ENCODE measurements at regions not wholly inside any gene's neighbourhood (a gene's known extent, or its start where the extent isn't known, plus 50 kb on each side); places are given as distances from the start of the nearest gene placed in this dataset.

DNA sequence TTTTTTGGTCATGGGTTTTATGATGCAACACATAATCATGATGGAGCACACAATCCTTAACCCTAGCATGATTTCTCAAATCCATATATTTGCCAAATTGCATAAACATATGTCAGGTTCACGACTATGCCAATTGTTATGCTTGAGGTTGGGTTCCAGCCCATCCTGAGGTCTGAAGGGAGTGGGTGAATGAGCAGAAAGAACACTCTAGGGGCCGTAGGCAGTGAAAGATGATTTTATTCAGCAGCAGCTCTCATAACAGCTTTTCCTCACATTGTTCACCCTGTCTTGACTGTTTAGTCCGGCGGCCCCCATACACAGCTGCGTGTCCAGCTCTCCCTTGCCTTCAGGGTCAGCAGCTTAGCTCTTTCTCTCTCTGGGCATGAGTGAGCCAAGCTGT lies 627.7 kb downstream of the PLA2G4A start:
- no peak for DNase-seq

DNA sequence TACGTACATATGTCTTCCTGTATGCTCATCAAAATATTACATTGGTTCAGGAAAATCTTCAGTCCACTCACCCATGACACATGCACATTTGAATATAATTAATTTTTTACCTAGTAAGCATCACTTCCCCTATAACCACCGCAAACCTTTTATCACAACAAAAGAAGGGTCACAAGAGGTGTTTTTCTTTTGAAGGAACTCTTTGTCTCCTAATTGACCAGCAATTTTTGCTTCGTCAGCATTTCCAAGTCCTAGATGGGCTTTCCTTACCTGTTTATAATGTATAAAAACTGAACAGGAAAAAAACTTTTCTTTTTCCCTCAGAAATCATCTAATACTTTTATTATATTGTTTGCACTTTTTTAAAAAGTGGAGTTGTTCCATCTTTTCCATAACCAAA lies 631.3 kb downstream of the PLA2G4A start:
- peak; percentile 40 for DNase-seq

DNA sequence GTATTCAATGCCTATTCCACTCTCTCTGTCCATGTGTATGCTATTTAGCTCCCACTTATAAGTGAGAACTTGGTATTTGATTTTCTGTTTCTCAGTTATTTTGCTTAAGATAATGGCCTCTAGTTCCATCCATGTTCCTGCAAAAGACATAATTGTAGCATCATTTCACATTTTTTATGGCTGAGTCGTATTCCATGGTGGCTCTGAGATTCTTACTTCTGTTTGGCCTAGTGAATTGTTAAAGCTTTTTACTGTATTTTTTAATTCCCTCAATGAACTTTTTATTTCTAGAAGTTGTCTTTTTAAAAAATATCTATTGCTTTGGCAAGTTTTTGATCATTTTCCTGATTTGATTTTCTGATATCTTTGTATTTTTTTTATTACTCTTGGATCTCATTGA lies 635.6 kb downstream of the PLA2G4A start:
- no peak for DNase-seq

DNA sequence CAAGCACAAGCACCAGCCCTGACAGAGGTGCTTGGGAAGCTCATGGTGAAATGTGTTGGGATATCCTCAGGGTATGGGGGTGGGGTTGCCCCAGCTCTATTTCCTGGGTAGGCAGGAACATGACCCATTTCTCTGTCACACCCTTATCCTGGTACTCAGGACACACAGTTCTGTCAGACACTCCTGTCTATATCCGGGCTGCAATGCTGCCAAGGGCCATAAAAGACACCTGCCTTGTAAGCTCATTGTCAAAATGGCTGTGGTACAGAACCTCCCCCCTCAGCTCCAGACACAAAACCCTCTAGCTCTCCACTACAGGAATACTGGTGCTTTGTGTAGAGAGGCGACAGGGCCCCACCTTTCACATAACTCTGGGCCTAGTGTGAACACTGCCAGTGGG lies 636.7 kb downstream of the PLA2G4A start:
- no peak for DNase-seq

DNA sequence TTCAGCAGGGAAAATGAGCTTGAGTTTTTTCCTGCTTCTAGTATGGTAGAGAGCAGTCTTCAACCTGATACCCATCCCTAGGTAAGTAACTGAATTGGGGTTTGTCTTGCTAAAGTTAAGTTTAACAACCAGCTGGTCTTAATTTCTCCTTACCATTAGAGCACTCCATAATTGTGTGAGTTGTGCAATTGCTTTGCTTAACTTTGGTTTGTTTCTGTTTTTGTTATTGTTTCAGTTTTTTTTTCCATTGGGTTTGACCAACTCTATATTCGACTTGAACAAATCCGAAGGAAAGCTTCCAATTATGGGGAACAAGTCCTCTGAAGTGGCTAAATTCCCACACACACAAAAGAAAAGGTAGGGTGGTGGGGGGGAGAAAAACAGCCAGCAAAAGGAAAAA lies 641.1 kb downstream of the PLA2G4A start:
- no peak for DNase-seq

DNA sequence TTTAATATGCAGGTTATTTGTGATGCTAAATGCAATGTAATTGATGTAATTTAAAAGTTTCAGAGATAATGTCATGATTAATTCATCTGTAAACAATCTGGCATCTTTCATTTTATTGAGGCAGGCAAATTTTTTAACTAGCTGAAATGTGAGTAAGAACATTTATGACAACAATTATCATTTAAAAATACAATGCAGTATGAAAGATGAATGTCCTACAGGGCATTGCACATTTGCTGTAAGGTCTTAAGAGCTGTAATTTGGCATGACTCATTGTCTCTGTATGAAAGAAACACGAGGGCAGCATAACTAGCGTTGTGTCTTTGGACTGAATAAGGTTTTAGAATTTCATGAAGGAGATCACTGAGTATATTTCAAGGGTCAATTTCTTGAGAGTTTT lies 642.8 kb downstream of the PLA2G4A start:
- peak; percentile 59 for DNase-seq

DNA sequence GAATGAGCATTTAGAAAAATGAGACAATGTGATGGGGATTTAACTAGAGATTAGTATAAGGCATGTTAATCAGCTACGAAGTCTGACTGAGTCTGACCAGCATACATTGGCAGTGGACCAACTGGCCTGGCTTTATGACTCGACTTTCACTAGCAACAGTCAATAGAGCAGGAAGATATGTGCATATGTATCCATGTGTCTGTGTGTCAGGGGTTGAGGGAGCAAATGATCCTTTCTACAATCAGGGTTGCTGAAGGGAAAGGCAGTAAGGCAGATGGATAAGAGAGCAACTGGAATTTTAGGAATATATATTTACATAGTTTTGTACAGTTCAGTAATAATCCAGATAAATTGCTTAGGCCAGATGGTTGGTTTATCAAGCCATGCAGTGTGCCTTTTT lies 645.6 kb downstream of the PLA2G4A start:
- DNase-seq = no peak

DNA sequence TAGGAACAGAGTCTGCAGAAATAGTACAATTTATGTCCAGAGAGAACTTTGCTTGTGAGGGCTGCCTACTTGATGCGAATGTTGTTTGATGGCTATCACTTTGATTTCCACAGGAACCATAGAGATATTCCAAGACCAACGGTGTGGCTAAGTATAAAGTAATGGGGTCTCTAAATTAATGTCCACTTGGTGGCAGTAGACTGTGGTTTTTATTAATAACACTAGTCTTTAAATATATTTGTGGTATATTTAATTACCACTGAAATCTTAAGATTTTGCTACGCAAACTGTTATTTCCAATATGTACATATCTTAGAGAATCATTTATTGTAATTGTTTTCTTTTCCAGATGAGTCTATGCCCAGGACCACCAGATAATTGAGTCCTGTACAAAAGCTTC lies 647.9 kb downstream of the PLA2G4A start:
- no peak for DNase-seq

DNA sequence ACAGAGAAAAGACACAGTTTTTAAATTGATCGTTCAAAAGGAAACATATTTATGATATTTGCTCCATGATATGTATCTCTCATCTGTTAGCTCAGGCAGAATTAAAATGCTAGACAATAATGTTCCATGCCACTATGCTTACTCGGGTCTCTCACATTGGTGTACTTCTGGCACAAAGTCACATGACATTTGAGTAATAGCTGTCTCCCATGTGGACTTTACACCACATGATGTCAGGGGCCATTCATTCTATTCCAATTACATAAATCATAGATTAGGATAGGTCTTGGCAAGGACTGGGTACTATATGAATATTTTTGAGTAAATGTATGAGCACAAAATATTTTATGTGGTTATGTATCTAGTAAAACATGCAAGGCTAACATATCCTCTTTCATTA lies 648.4 kb downstream of the PLA2G4A start:
- no peak for DNase-seq

DNA sequence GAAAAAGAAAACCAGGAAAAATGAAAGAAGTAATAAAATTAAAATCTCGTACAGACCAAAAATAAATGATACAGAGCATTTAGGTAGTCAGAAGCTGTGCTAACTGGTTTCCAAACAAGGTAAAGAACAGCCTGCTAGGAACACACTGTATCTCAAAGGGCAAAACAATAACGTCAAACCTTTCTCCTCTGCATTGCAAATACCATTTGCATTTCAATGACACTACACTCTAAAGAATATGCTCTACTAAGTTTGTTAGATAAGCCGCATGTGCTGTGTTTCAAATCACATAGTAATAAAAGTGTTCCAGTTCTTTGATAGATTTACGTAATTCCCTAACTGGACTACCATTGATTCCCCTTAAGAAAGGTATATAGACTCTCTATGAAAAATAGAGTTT lies 648.8 kb downstream of the PLA2G4A start:
- no peak for DNase-seq

DNA sequence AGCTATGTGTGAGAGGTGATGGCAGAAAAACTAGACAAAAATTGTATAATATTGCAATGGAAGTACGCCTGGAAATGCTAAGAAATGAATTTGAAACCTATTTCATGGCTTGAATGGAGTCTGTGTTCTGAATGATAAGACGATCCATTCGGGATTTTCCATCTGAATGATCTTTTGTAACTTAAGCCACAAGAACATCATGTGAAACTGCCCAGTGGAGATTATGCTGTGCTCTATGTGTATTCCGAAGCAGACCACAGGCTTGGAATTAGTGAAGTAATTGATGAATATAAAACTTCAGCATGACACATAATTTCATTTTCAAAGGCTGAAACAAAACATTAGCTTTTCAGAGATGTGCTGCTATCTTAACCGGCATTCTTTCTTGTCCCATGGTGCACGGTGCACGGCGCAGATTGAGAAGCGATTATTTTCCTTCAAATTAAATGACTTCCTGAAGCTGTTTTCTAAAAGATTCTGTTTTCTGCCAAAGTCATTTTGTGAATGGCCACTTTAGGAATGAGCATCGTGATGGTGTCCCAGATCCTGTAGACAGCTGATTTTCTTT lies 652.9 kb downstream of the PLA2G4A start:
- DNase-seq = no peak

DNA sequence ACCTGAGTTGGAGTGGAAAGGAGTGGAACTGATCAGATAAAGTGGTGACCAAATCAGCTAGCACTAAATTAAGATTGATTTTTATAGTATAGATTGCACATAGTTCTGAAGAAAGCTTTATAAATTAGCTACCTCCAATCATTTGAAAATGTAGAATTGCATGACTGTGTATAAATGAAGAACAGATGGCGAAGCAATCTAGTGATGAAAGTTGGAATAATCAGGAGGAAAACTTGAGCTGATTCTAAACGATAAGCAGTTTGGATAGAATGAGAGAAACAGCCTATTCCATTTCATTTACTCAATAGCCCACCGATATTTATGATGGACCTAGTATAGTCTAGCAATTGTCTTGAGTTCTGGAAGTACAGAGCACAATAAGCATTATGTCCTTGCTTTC lies 661.5 kb downstream of the PLA2G4A start:
- DNase-seq = no peak

DNA sequence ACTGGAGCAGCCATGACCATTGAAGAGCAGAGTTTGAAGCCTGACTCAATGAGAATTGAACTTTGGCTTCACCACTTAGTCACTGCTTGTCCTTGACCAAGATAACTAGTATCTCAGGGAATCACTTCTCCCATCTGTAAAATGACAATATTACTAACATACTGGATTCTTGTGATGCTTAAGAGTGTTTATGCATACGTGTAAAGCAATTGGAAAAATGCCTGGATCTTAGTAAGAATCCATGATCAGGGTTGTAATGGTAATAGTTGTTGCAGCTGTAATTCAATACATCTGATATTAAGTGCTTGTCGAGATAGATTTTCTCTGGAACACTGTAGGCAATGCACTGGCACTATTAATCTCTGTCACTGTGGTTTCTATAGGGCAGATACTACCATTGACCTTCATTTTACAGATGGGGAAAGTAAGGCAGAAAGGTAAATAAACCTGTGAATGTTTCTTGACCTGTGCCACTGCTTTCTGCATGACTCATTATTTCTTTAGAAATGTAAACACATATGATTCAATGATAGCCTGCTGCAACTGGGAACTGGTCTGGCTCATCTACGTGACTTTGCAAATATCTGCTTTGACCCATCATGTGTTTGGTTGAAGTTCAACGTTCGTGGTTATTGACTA lies 662.5 kb downstream of the PLA2G4A start:
- DNase-seq = no peak

DNA sequence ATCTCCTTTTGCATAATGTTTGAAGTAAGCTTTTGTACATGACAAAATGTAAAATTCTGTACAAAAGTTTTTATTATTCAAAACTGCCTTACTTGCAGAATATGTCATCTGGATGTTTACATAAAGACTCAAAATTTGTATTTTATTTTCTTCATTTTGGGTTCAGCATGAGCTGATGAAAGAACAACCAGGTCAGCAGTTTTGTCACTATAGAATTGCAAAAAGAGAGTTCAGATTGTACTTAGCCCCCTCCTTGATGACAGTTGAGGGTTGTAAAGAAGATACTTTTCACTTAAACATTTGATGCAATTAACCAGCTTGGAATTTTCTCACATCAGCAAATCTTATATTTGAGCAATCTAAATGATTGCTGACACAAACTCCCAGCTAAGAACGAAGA lies 669.3 kb downstream of the PLA2G4A start:
- DNase-seq = no peak

DNA sequence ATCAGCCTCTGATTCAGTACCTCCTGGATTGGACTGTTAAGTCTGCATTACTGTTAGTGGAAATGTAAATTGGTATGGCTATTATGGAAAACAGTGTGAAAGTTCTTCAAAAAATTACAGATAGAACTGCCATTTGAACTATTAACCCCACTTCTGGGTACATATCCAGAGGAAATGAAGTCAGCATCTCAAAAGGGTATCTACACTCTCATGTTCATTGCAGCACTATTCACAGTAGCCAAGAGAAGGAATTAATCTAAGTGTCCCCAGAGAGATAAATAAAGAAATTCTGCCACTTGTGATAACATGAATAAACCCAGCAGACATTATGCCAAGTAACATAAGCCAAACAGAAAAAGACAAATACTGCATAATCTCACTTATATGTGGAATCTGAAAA lies 676.0 kb downstream of the PLA2G4A start:
- DNase-seq = no peak

DNA sequence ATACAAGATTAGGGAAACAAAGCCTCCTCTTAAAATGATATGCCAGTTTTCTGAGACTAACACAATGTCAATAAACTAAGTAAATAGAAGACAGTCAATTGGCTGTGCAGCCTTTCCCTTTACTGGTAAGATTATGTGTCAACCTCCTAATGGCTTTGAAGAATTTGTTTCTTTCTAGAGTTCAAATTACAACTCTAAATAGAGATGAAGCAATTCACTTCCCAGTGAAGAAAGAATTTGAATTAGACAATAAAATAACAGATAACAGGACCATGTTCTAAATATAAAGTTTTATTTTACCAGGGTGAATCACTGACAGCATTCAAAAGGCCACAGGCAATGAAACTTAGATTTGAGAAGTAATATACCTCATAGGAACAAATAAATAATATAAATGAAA lies 680.3 kb downstream of the PLA2G4A start:
- DNase-seq = no peak

DNA sequence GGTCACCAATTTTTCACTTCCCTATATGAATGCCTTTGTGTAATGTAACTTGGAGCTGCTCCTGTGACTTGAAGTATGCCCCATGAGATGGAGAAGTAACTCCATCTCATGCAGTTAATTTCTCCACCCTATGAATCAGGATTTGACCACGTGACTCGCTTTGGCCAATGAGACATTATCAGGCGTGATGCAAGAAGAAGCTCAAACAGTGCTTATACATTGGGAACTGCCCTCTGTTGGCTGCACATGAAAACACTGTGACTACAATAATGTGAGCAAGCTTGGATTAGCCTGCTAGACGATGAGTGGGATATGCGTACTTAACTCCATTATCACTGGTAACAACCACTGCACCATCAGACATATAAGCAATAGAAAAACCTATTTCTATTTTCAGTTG lies 684.4 kb downstream of the PLA2G4A start:
- DNase-seq = no peak

DNA sequence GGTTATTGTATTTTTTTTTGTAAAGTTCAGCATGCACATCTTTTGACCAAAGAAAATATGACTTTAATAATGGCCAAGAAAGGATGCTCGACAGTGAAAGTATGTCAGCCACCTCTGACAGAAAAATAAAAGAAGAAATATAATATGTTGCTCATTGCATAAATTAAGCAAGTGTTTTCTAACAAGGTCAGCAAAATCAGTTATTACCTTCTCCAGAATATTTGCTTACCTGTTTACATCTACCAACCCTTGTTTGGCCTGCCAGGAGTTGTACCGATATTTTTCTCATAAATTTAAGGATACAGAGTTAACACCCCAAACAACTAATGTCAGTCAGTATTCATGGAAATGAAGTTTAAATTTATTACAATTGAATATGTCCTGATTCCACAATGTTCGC lies 685.4 kb downstream of the PLA2G4A start:
- DNase-seq = no peak

DNA sequence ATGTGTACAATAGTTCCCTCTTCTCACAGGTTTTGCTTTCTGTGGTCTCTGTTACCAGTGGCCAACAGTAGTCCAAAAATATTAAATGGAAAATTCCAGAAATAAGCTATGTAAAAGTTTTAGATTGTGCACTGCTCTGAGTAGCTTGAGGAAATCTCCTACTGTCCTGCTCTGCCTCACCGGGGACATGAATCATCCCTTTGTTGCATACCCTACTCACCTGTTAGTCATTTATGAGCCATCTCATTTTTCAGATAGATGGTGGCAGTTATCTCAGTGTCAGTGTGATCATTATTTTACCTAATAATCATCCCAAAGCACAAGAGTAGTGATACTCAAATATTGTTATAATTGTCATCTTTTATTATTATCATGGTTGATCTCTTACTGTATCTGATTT lies 688.1 kb downstream of the PLA2G4A start:
- no peak for DNase-seq

DNA sequence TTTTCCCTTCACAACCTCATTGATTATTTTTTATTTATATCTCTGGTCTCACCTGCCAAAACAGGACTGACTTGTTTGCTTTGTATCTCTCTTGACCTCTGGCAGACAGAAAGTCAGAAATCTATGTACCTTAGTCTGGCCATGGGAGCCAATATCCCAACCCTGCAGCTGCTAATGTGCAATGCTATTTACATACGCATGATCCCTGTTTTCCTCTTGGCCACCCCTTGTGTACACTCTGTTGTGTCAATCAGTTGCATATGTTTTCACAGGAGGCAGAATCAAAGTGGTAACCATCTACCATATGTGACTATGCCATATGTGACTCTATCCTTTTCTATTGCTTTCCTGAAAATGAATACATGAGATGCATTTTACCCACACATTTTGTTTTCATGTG lies 688.8 kb downstream of the PLA2G4A start:
- no peak for DNase-seq

DNA sequence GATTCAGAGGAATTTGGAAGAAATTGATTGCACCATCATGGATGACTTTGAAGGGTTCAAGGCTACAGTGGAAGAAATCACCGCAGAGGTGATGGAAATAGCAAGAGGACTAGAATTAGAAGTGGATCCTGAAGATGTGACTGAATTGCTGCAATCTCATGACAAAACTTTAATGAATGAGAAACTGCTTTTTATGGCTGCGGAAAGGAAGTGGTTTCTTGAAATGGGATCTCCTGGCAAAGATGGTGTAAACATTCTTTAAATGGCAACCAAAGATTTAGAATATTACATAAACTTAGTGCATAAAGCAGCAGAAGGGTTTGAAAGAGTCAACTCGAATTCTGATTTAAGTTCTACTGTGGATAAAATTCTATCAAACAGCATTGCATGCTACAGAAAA lies 698.6 kb downstream of the PLA2G4A start:
- no peak for DNase-seq

DNA sequence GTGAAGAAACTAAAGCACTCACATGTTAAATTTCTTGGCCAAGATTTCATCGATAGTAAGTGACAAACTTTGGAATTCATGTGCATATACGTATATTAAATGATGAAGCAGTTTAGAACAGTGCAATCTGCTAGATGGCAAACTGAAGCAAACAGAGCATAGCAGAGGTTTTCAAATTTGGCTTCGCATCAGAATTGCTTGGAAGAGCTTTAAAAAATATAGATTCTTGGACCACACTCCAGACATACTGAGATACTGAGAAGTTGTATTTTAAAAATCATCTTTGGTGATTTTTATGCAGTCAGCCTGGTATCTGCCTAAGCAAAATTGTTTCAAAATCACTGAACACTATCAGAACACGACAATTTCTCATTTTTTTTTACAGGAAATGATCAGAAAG lies 709.2 kb downstream of the PLA2G4A start:
- no peak for DNase-seq

DNA sequence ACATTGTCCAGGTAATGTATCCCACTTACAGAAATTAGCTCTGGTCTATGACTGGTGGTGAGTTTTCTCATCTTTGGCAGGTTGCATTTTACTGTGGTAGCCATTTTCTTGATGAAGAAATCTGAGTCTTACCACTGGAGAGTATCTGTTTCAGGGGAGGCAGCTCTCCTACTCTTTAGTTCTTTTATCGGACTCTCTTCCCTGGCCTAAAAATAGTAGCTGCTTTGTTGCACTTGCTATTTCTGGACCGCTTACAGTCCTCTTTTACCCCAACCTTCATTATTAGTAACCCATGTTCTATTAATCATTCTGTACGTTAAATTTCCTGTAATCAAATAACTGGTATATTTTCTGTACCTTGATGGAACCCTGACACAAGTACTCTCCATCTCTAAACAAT lies 720.8 kb downstream of the PLA2G4A start:
- no peak for DNase-seq

DNA sequence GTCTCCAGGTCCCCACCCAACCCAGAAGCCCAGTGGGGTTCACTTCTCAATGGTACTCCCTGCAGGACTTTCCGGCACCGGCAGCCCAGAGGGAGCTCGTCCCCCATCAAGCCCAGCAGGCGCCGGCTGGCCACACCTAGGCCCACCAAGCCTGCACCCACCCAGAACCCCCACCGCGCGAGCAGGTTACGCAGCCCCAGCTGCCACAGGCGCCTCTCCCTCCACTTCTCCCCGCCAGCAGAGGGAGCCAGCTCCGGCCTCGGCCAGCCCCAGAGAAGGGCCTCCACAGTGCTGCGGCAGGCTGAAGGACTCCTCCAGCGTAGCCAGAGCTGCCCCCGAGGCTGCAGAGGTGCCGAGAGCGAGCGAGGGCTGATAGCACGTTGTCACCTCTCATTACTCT lies 722.3 kb downstream of the PLA2G4A start:
- no peak for DNase-seq

DNA sequence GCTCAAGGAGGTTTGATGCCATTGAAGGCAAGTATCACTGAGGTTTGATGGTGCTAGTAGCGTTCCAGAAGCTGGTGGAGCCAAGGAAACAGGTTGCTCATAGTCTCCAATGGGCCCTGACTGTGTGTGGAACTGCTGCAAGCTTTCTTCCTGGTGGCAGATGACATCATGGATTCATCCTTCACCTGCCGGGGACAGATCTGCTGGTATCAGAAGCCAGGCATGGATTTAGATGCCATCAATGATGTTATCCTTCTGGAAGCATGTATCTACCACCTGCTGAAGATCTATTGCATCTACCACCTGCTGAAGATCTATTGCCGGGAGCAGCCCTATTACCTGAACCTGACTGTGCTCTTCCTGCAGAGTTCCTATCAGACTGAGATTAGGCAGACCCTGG lies 734.4 kb downstream of the PLA2G4A start:
- DNase-seq = no peak

DNA sequence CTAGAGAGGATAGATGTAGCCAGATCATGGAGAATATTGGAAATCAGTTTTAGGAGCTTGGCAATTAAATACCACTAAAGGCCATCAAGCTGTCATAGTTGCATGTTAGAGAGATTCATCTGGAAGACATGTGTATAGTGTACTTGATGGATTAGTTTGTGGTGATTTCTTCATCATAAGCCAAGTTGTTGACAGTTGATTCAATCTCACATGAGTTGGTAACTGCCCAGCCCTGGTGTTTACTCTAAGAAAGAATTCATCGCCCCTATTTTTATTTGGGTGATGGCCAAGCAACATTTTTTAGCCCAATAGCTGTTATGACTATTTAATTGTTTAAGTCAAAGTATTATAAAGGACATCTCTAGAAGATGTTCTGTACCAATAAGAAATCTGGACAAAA lies 737.6 kb downstream of the PLA2G4A start:
- no peak for DNase-seq
